HG03196 (cell line): ENCODE measurements at regions not wholly inside any gene's neighbourhood (a gene's known extent, or its start where the extent isn't known, plus 50 kb on each side); places are given as distances from the start of the nearest gene placed in this dataset.

Experiments
- ATAC-seq: cut with Tn5 transposase; IDR thresholded peaks from one replicate; pipeline ENCODE4 v1.9.1; 2021; ENCODE audit not compliant: unreplicated experiment

DNA sequence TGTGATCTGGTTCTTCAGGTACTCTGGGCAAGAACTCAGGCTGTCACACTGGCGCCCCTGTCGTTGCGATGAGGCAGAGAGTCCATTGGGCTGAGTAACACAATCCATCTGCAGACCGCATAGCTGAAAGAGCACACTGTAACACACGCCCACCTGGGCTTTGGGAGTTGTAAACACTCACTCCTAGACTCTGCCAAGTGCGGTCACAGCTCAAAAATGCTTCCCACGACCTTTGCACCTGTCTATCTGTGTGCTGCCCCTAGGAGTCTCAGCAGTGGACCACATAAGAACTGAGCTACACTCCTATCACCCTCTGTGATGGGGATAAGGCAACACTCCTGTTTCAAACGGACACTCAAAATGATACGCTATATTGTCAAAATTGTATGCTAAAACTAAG is 2028.3 kb downstream of the PCDH7 start:
- no peak for ATAC-seq

DNA sequence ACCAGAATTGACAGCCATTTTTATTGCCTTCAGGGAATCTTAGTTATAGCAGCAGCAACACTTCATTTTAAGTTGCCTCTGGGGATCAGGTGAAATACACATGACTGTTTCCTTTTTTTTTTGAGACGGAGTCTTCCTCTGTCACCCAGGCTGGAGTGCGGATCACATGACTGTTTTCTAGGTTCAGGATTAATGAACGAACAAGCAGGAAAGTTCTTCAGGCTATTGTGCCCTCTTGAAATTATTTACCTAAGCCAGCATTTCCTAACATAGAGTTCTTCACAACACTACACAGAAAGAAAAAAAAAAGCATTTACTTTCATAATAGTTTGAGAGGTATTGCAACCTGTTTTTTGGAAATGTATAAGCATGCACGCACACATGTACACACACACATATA is 2032.8 kb downstream of the PCDH7 start:
- no peak for ATAC-seq

DNA sequence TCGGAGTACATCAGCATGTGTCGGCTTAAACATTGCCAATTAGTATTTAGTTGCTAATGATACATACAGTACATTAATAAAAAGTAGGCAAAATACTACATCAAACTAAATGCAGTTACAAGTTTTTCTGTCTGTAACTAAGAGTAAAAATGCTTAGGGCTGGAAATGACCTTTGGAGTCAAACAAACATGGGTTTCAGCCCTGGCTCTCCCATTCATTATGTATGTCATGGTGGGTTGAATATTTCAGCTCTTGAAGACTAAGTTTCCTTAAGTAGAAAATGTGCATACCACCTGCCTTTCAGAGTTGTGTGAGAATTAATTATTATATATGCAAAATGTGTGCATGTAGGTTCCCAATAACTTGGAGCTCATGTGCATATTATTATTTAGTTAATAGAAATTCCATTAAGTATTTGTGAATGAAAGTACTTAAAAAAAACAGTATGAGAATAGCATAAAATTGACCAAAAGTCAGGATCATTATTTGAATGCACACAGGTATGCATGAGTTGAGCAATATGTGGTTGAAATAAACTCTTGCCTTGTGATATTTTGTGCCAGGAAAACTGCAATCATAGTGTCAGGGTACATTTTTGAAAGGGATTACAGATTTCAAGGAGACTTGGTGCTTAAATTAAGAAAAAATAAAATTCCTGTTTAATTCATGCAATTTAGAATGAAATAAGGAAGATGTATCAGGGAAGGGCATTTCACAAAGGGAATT is 2048.7 kb downstream of the PCDH7 start:
- no peak for ATAC-seq

DNA sequence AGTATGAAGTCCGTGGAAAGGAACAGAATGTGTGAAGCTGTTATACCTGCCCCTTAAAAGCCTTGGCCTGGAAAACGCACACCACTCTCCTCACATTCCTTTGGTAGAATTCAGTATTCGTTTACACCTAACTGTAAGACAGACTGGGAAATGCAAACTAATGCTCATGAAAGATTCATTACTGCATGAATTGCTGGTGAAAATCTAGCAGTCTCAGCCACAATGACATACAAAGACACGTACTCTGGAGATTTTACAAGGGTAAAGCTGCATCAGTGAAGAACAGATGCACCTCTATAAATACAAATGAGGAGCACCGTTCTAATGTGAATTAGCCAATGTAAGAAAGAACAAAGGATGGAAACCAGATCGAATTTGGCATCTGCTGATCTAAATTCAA is 2051.3 kb downstream of the PCDH7 start:
- ATAC-seq = no peak

DNA sequence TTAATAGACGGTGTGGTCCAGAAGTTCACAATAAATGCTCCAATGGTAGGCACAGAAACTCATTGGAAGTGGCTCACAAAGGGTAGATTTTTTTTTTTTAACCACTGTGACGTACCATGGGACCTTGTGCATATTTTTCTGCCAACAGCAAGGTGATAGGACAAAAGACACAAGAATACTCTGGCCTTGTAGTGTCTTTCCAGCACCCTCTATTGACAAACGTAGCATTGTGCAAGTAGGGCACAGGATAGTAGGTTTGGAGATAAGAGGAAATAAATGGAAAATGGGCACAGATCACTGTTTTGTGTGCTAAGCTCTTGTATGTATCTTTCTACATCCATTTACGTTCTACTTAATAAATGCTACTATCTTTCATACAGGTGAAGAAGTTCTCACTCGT is 2054.9 kb downstream of the PCDH7 start:
- no peak for ATAC-seq

DNA sequence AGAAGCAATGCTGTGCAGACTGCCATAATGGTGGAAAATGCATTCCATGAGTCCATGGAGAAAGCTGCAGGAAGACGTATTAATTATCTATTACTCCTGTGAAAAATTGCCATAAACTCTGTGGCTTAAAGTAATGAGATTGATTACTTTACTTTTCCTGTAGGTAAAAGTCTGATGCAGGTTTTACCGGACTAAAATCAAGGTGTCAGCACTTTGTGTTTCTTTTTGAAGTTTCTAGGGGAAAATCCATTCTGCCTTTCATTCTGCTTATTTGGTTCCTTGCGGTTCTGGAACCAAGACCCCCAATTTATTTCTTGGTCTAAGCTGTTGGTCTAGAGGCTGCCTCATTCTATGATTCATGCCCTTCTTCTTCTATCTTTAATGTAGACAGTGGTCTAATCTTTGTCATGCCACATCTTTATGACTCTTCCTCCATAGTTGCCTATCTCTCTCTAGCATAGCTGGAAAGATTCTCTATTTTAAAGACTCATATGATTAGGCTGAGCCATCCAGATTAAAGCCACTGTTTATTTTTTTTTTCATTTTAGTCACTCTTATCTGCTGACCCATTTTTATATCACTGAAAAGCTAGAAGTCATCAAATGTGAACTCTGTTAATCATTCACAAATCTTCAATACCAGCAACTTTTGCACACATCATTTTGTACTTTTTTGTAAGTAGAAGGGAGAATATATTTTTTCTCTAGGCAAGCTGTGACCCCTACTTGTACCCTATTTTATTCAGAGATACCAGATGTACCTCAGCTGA is 2056.4 kb downstream of the PCDH7 start:
- no peak for ATAC-seq

DNA sequence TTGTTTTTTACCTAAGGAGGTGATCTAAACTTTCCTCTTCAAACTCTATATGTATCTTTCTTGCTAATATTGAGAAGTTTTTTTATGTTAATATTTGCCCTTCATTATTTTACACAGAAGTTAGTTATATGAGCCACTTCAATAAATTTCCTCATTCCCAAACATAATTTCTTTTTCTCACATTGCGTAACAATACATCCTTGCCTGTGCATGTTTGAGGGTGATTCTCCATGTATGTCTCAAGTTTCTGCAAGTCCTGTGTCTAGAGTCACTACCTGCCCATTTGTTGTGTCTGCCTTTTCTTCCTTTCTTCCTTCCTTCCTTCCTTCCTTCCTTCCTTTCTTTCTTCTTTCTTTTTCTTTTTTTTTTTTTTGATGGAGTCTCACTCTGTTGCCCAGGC is 2057.9 kb downstream of the PCDH7 start:
- ATAC-seq = no peak

DNA sequence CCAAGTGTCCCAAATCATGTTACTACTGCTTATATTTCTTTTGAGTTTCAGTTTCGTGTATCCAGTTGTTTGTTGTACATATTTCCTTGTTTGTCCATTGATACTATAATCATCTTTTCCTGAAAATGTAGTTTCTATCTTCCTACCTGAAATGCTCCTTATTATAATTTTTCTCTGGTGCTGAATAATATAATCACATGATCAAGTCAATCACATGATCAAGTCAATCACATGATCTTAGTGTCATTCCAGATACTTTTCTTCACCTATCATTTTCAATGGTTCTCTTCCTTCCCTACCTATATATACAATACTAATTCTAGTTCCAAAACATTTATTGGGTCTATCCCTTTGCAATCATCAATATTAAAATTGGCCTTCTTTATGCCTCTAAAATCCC is 2058.8 kb downstream of the PCDH7 start:
- ATAC-seq = no peak

DNA sequence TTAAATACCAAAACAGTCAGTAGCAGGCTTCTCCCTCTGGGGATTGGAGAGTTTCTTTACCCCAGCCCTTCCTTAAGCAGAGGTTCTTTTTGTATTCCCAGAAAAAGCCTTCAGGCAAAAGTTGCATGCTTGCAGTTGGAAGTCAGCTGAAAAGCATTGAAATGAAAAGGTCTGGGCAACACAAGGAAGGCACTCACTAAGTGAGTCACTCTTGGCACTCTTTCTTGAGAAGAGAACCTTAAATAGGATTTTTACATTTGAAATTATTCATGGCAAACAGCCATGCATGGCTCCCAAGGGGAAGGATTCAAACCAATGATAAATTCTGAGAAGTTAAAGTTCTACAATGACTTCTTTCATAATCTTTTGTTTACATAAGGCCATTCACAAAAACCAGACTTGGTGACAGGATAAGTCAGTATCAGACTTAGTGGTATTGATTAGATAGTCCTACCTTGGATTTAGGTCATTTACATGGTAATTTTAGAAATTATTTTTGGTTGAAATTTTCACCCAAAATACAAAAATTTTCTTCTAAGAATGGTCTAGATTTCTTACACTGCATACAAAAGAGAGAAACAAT is 2068.9 kb downstream of the PCDH7 start:
- no peak for ATAC-seq

DNA sequence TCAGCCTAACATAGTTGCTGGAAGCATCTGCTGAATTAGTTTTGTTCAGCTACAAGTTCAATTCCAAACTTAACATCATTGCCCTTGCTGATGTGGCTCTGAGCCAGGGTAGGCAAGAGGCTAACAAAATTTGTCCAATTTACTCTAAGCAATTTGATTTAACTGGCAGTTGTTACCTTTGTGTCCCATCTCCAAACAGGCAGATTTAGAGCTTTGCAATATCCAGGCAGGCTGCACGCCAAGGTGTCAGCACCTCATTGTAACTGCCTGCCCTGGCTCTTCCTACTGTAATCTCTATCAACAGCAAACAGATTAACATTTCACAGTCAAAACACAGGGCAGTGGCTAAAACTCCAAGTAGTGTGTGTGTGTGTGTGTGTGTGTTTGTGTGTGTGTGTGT is 2070.6 kb downstream of the PCDH7 start:
- ATAC-seq = no peak

DNA sequence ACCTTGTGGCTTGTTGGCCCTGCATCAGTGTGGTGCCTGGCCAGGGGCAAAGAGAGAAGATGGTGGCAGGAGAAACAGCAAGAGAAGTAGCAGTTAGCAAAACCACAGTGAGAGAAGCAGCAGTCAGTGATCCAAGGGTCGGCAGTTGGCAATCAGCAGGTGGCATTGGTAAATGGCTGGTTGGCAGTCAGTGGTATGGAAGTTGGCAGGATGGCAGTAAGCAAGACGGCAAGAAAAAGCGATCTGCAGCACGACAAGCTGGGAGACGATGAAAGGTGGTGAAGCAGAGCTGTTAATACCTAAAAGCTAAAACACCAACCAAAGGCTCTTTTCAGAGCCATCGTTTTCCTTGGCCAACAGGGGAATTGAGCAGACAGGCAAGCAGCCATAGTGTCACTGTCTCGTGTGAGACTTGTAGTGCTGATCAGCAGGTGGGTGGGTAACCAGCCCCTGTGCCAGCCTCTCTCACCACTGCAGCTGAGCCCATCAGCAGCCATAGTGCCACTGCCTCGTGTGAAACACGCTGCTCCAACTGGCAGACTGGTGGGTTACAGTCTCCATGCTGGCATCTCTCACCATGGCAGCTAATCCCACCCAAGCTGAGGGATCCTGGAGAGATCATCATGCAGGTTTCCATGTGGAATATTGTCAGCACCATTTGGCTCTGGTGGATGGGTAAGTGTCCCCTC is 2078.4 kb downstream of the PCDH7 start:
- ATAC-seq = no peak

DNA sequence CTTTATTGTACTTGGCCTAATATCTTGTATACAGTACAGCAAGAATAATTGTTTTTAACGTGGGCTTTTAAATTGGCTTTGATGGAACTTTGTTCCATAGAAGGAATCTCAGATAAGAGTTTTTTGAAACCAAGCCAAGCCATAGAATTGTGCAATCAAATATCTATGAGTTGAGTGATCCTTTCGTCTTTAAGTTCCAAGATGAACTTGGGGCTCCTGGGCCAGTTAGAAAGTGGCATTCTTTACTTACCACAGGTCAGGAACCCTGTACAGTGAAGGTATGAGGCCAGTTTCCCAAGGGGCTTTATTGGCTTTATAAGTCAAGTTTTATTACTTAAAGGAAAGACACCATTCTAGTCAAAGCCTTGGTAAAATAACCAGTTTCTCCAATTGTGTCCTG is 2104.2 kb downstream of the PCDH7 start:
- no peak for ATAC-seq

DNA sequence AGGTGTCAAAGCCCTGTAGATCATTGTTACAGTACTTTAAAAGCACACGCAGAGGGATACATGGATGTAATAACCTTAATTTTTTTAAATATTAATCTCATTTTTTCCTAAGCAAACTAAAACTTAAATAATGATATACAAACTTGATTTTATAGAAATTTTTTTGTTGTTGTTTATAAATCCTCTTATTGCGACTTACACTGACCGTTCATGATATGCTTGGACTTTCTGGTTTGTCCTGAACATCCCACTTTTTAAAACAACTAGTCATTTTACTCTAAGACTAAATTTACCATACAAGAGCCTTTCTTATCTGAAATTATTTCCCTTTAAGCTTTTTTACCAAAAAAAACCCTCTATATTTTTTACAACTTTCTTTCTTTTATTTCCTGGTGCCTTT is 2106.0 kb downstream of the PCDH7 start:
- no peak for ATAC-seq

DNA sequence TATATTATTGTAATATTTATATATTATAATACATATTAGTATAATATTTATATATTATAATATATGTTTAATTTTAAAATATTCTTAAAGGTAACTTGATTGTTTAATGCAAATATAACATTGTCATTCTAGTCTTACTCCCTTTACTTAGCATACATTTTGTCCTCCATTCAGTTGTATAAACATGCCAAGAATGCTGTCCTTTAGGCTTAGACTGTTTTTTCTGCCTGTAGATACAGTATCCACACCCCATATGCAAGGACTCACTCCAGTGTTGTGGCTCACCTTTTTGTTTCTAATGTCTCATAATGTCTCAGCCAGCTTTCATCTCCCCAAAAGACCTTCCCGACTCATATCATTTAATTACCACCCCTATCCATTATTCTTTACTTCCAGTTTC is 2110.0 kb downstream of the PCDH7 start:
- no peak for ATAC-seq

DNA sequence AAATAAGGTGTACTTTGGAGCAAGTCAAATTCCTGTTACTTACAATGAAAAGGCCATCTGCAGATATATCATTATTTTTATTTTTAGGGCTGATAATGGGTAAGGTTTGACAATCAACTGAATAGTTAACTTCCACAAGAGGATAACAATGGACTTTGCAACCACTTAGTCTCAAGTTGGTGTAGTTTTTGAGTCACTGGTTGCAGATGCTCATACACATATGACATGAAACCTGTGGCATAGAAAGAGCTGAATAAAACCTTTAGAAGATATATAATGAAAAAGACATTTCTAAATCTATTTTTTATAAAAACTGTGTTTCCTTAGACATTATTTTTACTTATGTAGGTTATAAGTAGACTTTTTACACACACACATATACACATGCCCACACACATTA is 2110.9 kb downstream of the PCDH7 start:
- no peak for ATAC-seq

DNA sequence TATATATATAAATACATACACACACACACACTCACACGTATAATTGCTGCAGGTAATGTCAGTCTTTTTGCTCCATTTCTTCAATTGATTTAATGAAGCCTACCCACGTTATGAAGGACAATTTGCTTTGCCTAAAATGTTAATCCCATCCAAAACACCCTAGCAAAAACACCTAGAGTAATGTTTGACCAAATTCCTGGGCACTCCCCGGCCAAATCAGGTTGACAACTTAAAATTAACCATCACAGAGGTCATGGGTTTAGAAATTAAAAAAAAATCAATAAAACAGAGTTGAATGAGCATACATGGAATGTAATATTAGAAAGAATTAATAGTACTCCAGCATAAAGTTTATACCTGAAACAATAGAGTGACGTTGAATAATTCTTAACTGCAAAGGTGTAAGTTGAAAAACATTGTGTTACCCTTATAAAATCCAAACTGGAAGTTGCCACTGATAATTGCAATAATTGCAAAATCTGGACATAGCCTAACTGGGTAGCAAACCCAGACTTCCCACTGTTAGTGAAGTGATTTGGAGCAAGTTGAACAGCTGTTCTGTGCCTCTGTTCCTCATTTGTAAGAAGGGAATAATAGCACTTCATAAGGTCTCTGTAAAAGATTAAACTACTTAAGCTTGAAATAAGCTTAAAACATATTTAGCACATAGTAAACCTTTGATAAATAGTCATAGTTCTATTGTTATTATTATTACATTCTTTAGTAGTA is 2120.5 kb downstream of the PCDH7 start:
- ATAC-seq = no peak

DNA sequence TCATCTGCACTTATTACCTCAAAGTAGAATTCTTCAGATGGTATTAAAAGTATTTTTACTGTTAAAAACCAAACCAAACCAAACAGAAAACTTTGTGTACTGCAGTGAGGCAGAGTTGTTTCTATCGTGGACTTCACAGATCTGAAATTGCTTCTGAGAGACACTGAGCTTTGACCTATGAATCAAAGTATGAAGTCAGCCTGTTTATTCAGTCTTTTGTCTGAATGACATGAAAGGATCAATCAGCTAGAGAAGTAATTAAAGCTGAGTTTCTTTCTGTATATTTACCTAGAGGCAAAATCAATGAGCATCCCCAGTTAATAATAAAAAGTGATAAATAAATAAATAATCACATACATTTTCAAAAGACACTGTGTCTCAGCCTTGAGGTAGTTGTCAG is 2121.0 kb downstream of the PCDH7 start:
- ATAC-seq = no peak

DNA sequence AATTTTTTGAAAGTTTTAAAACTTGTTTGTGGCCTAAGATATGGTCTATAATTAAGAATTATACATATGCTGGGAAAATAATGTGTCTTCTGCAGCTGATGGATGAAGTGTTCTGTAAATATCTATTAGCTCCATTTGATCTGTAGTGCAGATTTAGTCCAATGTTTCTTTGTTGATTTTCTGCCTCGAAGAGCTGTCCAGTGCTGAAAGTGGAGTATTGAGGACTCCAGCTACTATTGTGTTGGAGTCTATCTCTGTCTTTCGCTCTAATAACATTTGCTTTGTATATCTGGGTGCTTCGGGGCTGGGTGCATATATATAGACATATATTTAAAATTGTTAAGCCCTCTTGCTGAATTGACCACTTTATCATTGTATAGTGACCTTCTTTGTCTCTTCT is 2127.3 kb downstream of the PCDH7 start:
- no peak for ATAC-seq

DNA sequence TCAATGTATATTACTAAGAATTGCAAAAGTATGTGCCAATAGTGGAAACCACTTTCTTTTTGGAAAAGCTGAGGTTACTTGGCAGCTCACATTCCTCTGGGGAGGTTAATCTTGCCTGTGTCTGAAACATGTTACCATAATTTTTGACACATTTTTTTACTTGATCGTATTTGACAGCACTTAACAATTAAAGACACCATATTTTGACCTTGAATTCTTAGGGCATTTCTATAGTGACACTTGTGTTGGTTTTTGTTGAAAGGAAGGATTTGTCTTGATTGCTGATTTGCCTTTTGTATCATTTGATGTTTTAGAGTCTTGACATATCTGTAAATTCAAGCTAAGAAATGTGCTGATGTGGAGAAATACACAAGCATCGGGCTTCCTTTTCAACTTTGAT is 2135.5 kb downstream of the PCDH7 start:
- no peak for ATAC-seq

DNA sequence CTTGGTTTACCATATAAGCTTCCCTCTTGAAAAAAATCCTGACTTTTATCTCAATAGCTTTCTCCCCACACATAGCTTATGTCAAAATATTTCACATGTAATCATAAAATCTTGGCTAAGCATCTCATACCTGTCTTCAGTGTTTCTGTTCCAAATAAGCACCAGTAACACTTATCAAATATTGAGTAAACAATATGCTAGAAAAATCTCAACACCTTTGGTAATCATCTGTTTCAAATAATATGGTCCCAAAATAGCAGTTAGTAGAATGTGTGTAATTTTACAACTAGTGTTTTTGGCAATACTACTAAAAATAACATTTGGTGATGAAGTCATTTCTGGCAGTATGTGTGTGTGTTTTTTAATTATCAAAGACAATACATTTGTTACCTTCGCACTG is 2138.2 kb downstream of the PCDH7 start:
- no peak for ATAC-seq

DNA sequence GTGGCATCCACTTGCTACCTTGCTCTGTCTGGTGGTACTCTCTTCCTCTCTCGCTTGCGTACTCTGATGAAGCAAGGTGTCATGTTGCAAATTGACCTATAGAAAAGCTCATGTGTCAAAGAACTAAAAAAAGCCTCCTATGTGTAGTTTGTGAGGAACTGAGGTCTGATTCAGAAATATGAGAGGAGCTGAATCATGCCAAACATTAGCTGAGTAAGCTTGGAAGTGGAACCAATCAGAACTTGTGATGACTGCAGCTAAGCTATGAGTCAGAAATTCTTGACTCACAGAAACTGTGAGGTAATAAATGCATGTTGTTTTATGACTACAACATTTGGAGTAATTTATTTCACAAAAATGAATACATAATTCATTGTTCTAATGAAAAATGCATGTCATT is 2138.8 kb downstream of the PCDH7 start:
- ATAC-seq = no peak
